ENCODE measurements at regions not wholly inside any gene's neighbourhood (a gene's known extent, or its start where the extent isn't known, plus 50 kb on each side); places are given as distances from the start of the nearest gene placed in this dataset.

DNA sequence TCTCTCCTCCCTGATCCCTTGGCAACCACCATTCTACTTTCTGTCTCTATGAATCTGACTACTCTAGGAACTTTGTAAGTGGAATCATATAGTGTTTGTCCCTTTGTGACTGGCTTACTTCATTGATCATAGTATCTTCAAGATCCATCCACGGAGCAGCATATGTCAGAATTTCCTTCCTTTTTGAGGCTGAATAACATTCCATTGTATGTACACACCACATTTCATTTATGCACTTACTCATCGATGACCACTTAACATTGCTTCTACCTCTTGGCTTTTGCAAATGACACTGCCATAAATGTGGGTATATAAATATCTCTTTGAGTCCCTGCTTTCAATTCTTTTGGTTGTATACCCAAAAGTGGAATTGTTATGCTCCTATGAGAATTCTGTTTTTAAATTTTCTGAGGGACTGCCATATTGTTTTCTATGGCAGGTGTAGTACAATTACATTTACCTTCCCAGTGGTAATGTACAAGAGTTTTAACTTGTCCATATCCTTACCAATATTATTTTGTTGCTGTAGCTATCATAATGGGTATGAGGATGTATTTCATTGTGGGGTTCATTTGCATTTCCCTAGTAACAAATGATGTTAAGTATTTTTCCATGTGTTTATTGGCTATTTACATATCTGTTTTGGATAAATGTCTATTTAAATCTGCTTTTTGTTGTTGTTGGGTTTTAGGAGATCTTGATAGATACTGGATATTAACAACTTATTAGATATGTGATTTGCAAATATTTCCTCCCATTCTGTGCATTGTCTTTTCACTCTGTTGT is 466.1 kb downstream of the C4orf33 start:
- Histone ChIP-seq H3K4ac (ENCODE audit: low read depth, low read length) (no peak overlapping the region), H4K91ac (ENCODE audit: low read depth, low read length) (no peak overlapping the region), H3K36me3 (ENCODE audit: control insufficient read depth in 1 of 2, insufficient read depth in 2 of 2, low read length in 2 of 2) (no peaks in the 10 kb centered on the region), H3K14ac (ENCODE audit: low read length) (no peak overlapping the region), H3K79me2 (ENCODE audit: control insufficient read depth, insufficient read depth, low read length, poor library complexity) (no peaks in the 10 kb centered on the region), H3K4me2 (ENCODE audit: low read length) (no peak overlapping the region), H3K9me3 (ENCODE audit: insufficient read depth, low read depth, low read length) (no peaks in the 10 kb centered on the region), H4K8ac (ENCODE audit: low read depth, low read length) (no peak overlapping the region), H2BK5ac (ENCODE audit: low read depth, low read length, poor library complexity) (no peak overlapping the region), H2AFZ (ENCODE audit: insufficient read depth, low read length, poor library complexity) (no peak overlapping the region), H3K79me1 (ENCODE audit: low read length) (no peaks in the 10 kb centered on the region), H3K27me3 (ENCODE audit: insufficient read depth, low read length) (no peaks in the 10 kb centered on the region), H3K18ac (ENCODE audit: low read length) (no peak overlapping the region), H3K27ac (ENCODE audit: low read depth, low read length) (no peak overlapping the region), H3K9ac (ENCODE audit: low read length) (no peak overlapping the region), H2BK12ac (ENCODE audit: low read length) (no peak overlapping the region), H3K23ac (ENCODE audit: low read length) (no peak overlapping the region), H4K12ac (ENCODE audit: low read depth, low read length) (no peak overlapping the region), H2BK120ac (ENCODE audit: insufficient read depth, low read length, poor library complexity) (no peak overlapping the region), H2AK5ac (ENCODE audit: low read length) (no peak overlapping the region), H3K4me1 (ENCODE audit: control insufficient read depth in 1 of 2, insufficient read depth in 2 of 2, low read length in 2 of 2) (no peaks in the 10 kb centered on the region), H3K4me3 (ENCODE audit: low read depth, low read length) (no peak overlapping the region)
- no CpG with 5 or more reads among the region's 2 CpGs for WGBS (ENCODE audit: extremely low coverage, insufficient coverage, insufficient read length)
- DNase-seq, result no peak

DNA sequence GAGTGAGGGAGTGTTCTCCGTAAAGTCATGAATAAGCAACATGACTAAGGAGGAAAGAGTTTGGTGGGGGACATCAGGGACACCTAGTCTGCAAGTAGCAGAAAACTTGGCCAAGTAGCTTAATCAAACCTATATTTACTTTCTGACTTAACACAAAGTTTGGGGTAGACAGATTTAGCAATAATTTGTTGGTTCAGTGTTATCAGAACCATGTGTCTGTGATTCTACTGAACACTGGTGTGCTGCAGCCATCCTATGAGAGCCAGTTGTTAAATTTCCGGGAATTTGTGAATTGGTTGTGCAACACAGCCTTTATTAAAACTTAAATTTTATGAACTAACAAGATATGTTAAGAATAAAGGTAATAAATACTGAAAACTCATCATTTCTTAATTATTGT is 469.3 kb downstream of the C4orf33 start:
- no peak overlapping the region for H3K23ac ChIP-seq (ENCODE audit: low read length)
- no peak overlapping the region for H3K4me2 ChIP-seq (ENCODE audit: low read length)
- H3K14ac ChIP-seq (ENCODE audit: low read length), result no peak overlapping the region
- no peak overlapping the region for H4K91ac ChIP-seq (ENCODE audit: low read depth, low read length)
- H3K4me1 ChIP-seq (ENCODE audit: control insufficient read depth in 1 of 2, insufficient read depth in 2 of 2, low read length in 2 of 2), result no peaks in the 10 kb centered on the region
- no peak overlapping the region for H2BK12ac ChIP-seq (ENCODE audit: low read length)
- H2BK5ac ChIP-seq (ENCODE audit: low read depth, low read length, poor library complexity), result no peak overlapping the region
- H3K79me1 ChIP-seq (ENCODE audit: low read length), result no peaks in the 10 kb centered on the region
- DNase-seq, result no peak
- no peak overlapping the region for H4K12ac ChIP-seq (ENCODE audit: low read depth, low read length)
- H3K9me3 ChIP-seq (ENCODE audit: insufficient read depth, low read depth, low read length), result no peaks in the 10 kb centered on the region
- no peaks in the 10 kb centered on the region for H3K79me2 ChIP-seq (ENCODE audit: control insufficient read depth, insufficient read depth, low read length, poor library complexity)
- no peak overlapping the region for H3K9ac ChIP-seq (ENCODE audit: low read length)
- no peak overlapping the region for H3K4ac ChIP-seq (ENCODE audit: low read depth, low read length)
- no peaks in the 10 kb centered on the region for H3K27me3 ChIP-seq (ENCODE audit: insufficient read depth, low read length)
- no peak overlapping the region for H2BK120ac ChIP-seq (ENCODE audit: insufficient read depth, low read length, poor library complexity)
- no peaks in the 10 kb centered on the region for H3K36me3 ChIP-seq (ENCODE audit: control insufficient read depth in 1 of 2, insufficient read depth in 2 of 2, low read length in 2 of 2)
- no peak overlapping the region for H2AK5ac ChIP-seq (ENCODE audit: low read length)
- H2AFZ ChIP-seq (ENCODE audit: insufficient read depth, low read length, poor library complexity), result no peak overlapping the region
- H3K18ac ChIP-seq (ENCODE audit: low read length), result no peak overlapping the region
- no peak overlapping the region for H3K4me3 ChIP-seq (ENCODE audit: low read depth, low read length)
- no peak overlapping the region for H4K8ac ChIP-seq (ENCODE audit: low read depth, low read length)
- no CpG with 5 or more reads among the region's 2 CpGs for WGBS (ENCODE audit: extremely low coverage, insufficient coverage, insufficient read length)
- H3K27ac ChIP-seq (ENCODE audit: low read depth, low read length), result no peak overlapping the region

DNA sequence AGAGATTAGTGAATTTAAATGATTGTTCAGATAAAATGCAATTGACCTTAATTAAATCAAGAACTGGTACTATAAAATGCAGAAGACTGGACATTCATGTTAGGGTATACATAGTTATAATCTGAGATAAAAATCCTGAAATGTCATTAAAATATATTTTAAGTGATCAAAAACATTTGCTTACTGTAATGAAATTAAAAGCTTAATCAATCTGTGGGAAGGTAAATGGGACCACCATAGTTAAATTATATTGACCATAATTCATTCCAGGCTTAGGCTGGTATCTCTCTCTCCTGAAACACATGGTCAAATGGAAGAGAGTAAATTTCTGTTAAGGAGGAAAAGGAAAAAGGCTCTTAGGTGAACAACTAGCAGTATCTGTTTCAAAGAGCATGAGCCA is 474.4 kb downstream of the C4orf33 start:
- no peak overlapping the region for H4K91ac ChIP-seq (ENCODE audit: low read depth, low read length)
- no peak overlapping the region for H3K23ac ChIP-seq (ENCODE audit: low read length)
- H3K4ac ChIP-seq (ENCODE audit: low read depth, low read length), result no peak overlapping the region
- no peak for DNase-seq
- no peak overlapping the region for H3K4me3 ChIP-seq (ENCODE audit: low read depth, low read length)
- no peak overlapping the region for H4K8ac ChIP-seq (ENCODE audit: low read depth, low read length)
- no peak overlapping the region for H2AFZ ChIP-seq (ENCODE audit: insufficient read depth, low read length, poor library complexity)
- no peak overlapping the region for H2AK5ac ChIP-seq (ENCODE audit: low read length)
- no peaks in the 10 kb centered on the region for H3K79me1 ChIP-seq (ENCODE audit: low read length)
- H3K4me2 ChIP-seq (ENCODE audit: low read length), result no peak overlapping the region
- H2BK12ac ChIP-seq (ENCODE audit: low read length), result no peak overlapping the region
- no peaks in the 10 kb centered on the region for H3K36me3 ChIP-seq (ENCODE audit: control insufficient read depth in 1 of 2, insufficient read depth in 2 of 2, low read length in 2 of 2)
- H3K4me1 ChIP-seq (ENCODE audit: control insufficient read depth in 1 of 2, insufficient read depth in 2 of 2, low read length in 2 of 2), result no peaks in the 10 kb centered on the region
- no peak overlapping the region for H2BK120ac ChIP-seq (ENCODE audit: insufficient read depth, low read length, poor library complexity)
- no peak overlapping the region for H3K18ac ChIP-seq (ENCODE audit: low read length)
- no peaks in the 10 kb centered on the region for H3K9me3 ChIP-seq (ENCODE audit: insufficient read depth, low read depth, low read length)
- no peaks in the 10 kb centered on the region for H3K79me2 ChIP-seq (ENCODE audit: control insufficient read depth, insufficient read depth, low read length, poor library complexity)
- no peak overlapping the region for H3K14ac ChIP-seq (ENCODE audit: low read length)
- no peak overlapping the region for H3K27ac ChIP-seq (ENCODE audit: low read depth, low read length)
- H3K9ac ChIP-seq (ENCODE audit: low read length), result no peak overlapping the region
- H4K12ac ChIP-seq (ENCODE audit: low read depth, low read length), result no peak overlapping the region
- H3K27me3 ChIP-seq (ENCODE audit: insufficient read depth, low read length), result no peaks in the 10 kb centered on the region
- no peak overlapping the region for H2BK5ac ChIP-seq (ENCODE audit: low read depth, low read length, poor library complexity)

DNA sequence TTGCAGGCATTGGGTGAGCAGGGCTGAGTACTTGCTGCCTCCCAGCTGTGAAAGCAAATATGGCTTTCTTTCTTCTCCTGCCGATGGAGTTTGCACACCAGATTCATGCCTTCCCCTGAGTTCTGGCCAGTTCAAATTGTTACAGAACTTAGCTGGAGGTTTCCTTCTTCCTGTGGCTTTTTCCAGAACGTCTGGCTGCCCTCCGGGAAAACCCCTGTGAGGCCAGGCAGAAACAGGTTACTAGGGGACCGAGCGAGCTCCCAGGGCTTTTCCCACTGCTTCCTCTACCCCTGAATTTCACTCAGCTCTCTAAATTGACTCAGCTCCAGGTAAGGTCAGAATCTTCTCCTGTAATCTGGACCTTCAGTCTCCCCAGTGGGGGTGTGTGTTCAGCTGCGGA is 482.4 kb downstream of the C4orf33 start:
- no peak overlapping the region for H2BK12ac ChIP-seq (ENCODE audit: low read length)
- no peak overlapping the region for H4K91ac ChIP-seq (ENCODE audit: low read depth, low read length)
- H3K27ac ChIP-seq (ENCODE audit: low read depth, low read length), result no peak overlapping the region
- H3K27me3 ChIP-seq (ENCODE audit: insufficient read depth, low read length), result no peaks in the 10 kb centered on the region
- no peak overlapping the region for H3K14ac ChIP-seq (ENCODE audit: low read length)
- no peak overlapping the region for H3K4me2 ChIP-seq (ENCODE audit: low read length)
- H2BK120ac ChIP-seq (ENCODE audit: insufficient read depth, low read length, poor library complexity), result no peak overlapping the region
- no CpG with 5 or more reads among the region's 6 CpGs for WGBS (ENCODE audit: extremely low coverage, insufficient coverage, insufficient read length)
- no peaks in the 10 kb centered on the region for H3K36me3 ChIP-seq (ENCODE audit: control insufficient read depth in 1 of 2, insufficient read depth in 2 of 2, low read length in 2 of 2)
- no peak overlapping the region for H3K9ac ChIP-seq (ENCODE audit: low read length)
- H4K12ac ChIP-seq (ENCODE audit: low read depth, low read length), result no peak overlapping the region
- no peak overlapping the region for H3K23ac ChIP-seq (ENCODE audit: low read length)
- no peaks in the 10 kb centered on the region for H3K79me1 ChIP-seq (ENCODE audit: low read length)
- no peak for DNase-seq
- H4K8ac ChIP-seq (ENCODE audit: low read depth, low read length), result no peak overlapping the region
- H3K4ac ChIP-seq (ENCODE audit: low read depth, low read length), result no peak overlapping the region
- H2AK5ac ChIP-seq (ENCODE audit: low read length), result no peak overlapping the region
- no peak overlapping the region for H3K18ac ChIP-seq (ENCODE audit: low read length)
- H3K4me3 ChIP-seq (ENCODE audit: low read depth, low read length), result no peak overlapping the region
- H3K79me2 ChIP-seq (ENCODE audit: control insufficient read depth, insufficient read depth, low read length, poor library complexity), result no peaks in the 10 kb centered on the region
- no peak overlapping the region for H2BK5ac ChIP-seq (ENCODE audit: low read depth, low read length, poor library complexity)
- H3K4me1 ChIP-seq (ENCODE audit: control insufficient read depth in 1 of 2, insufficient read depth in 2 of 2, low read length in 2 of 2), result no peaks in the 10 kb centered on the region
- no peak overlapping the region for H2AFZ ChIP-seq (ENCODE audit: insufficient read depth, low read length, poor library complexity)
- no peaks in the 10 kb centered on the region for H3K9me3 ChIP-seq (ENCODE audit: insufficient read depth, low read depth, low read length)
